Hepatocyte (in vitro differentiated cells): ENCODE measurements at regions not wholly inside any gene's neighbourhood (a gene's known extent, or its start where the extent isn't known, plus 50 kb on each side); places are given as distances from the start of the nearest gene placed in this dataset.

ENCODE experiments used
- EZH2 ChIP-seq: fragments of 200-600 bp; sonication (generic); IDR thresholded peaks from 2 replicates; pipeline ENCODE4 v1.6.1; 2016; ENCODE audit warnings: antibody characterized with exemption, mild to moderate bottlenecking, borderline replicate concordance
- TF ChIP-seq, protein P1 (sequence below): fragments of 200-600 bp; sonication (generic); IDR thresholded peaks from 2 replicates; pipeline ENCODE4 v1.5.1; 2016; ENCODE audit warnings: antibody characterized with exemption, mild to moderate bottlenecking; ENCODE audit not compliant: poor library complexity

DNA sequence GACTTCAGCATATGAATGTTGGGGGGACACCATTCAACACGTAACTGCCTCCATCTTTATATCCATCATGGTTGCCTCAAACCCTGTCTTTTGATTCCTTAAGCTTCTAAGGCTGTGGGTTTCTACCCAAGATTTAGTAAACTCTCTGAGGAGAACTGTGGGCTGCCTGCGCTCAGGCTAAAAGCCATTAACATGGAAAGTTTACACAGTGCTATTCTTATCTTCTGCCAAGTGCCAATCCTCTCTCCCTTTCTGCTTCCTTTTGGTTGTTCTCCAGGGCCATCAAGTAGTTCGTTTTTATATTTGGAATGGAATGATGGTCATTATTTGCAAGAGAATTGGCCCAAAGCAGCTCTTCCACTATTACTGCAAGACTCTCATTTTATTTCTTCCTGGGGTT lies 97.3 kb upstream of the KLF14 start:
- TF ChIP-seq, protein P1, sequence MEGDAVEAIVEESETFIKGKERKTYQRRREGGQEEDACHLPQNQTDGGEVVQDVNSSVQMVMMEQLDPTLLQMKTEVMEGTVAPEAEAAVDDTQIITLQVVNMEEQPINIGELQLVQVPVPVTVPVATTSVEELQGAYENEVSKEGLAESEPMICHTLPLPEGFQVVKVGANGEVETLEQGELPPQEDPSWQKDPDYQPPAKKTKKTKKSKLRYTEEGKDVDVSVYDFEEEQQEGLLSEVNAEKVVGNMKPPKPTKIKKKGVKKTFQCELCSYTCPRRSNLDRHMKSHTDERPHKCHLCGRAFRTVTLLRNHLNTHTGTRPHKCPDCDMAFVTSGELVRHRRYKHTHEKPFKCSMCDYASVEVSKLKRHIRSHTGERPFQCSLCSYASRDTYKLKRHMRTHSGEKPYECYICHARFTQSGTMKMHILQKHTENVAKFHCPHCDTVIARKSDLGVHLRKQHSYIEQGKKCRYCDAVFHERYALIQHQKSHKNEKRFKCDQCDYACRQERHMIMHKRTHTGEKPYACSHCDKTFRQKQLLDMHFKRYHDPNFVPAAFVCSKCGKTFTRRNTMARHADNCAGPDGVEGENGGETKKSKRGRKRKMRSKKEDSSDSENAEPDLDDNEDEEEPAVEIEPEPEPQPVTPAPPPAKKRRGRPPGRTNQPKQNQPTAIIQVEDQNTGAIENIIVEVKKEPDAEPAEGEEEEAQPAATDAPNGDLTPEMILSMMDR = no peak
- TF ChIP-seq EZH2 = no peak
